ENCODE measurements at regions not wholly inside any gene's neighbourhood (a gene's known extent, or its start where the extent isn't known, plus 50 kb on each side); places are given as distances from the start of the nearest gene placed in this dataset.

GRCh38 chr13:22422712-22423111, 751.8 kb downstream of the FGF9 start:
- no peak for DNase-seq (ENCODE audit: low read depth, low spot score)

GRCh38 chr13:22423261-22423660, 752.4 kb downstream of the FGF9 start:
- DNase-seq (ENCODE audit: low read depth, low spot score), result no peak

GRCh38 chr13:22425087-22425486, 754.2 kb downstream of the FGF9 start:
- DNase-seq (ENCODE audit: low read depth, low spot score), result no peak

- no peak for DNase-seq (ENCODE audit: low read depth, low spot score)
Measured at GRCh38 chr13:22427066-22427465, 753.7 kb upstream of the SGCG start.

GRCh38 chr13:22427783-22428182, 753.0 kb upstream of the SGCG start:
- DNase-seq (ENCODE audit: low read depth, low spot score), result no peak

- no peak for DNase-seq (ENCODE audit: low read depth, low spot score)
Measured at GRCh38 chr13:22428188-22428828, 752.5 kb upstream of the SGCG start.

GRCh38 chr13:22432690-22433089, 748.1 kb upstream of the SGCG start:
- DNase-seq (ENCODE audit: low read depth, low spot score), result no peak

- no peak for DNase-seq (ENCODE audit: low read depth, low spot score)
Measured at GRCh38 chr13:22447132-22447886, 733.5 kb upstream of the SGCG start.

- DNase-seq (ENCODE audit: low read depth, low spot score), result no peak
Measured at GRCh38 chr13:22449251-22449650, 731.5 kb upstream of the SGCG start.

- DNase-seq (ENCODE audit: low read depth, low spot score), result no peak
Measured at GRCh38 chr13:22451327-22451741, 729.4 kb upstream of the SGCG start.

GRCh38 chr13:22454586-22454985, 726.2 kb upstream of the SGCG start:
- DNase-seq (ENCODE audit: low read depth, low spot score), result no peak

- DNase-seq (ENCODE audit: low read depth, low spot score), result no peak
Measured at GRCh38 chr13:22455036-22455435, 725.7 kb upstream of the SGCG start.

GRCh38 chr13:22461854-22462490, 718.8 kb upstream of the SGCG start:
- no peak for DNase-seq (ENCODE audit: low read depth, low spot score)

GRCh38 chr13:22463089-22463488, 717.7 kb upstream of the SGCG start:
- DNase-seq (ENCODE audit: low read depth, low spot score), result no peak

- no peak for DNase-seq (ENCODE audit: low read depth, low spot score)
Measured at GRCh38 chr13:22468045-22468444, 712.7 kb upstream of the SGCG start.

- no peak for DNase-seq (ENCODE audit: low read depth, low spot score)
Measured at GRCh38 chr13:22468824-22469223, 712.0 kb upstream of the SGCG start.

GRCh38 chr13:22469452-22469851, 711.3 kb upstream of the SGCG start:
- no peak for DNase-seq (ENCODE audit: low read depth, low spot score)

GRCh38 chr13:22470075-22470474, 710.7 kb upstream of the SGCG start:
- no peak for DNase-seq (ENCODE audit: low read depth, low spot score)

GRCh38 chr13:22482496-22483000, 698.2 kb upstream of the SGCG start:
- DNase-seq (ENCODE audit: low read depth, low spot score), result no peak

- DNase-seq (ENCODE audit: low read depth, low spot score), result no peak
Measured at GRCh38 chr13:22483276-22483675, 697.5 kb upstream of the SGCG start.

GRCh38 chr13:22486490-22486889, 694.3 kb upstream of the SGCG start:
- no peak for DNase-seq (ENCODE audit: low read depth, low spot score)

- DNase-seq (ENCODE audit: low read depth, low spot score), result no peak
Measured at GRCh38 chr13:22487932-22488331, 692.8 kb upstream of the SGCG start.

GRCh38 chr13:22489771-22490170, 691.0 kb upstream of the SGCG start:
- DNase-seq (ENCODE audit: low read depth, low spot score), result no peak

All from activated naive CD8-positive, alpha-beta T cell treated with anti-CD3 and anti-CD28 coated beads, Interleukin-2, amount 50 U/mL, for 16 hours (primary cell).